Peyer's patch (tissue), 4 donors: ENCODE measurements at regions not wholly inside any gene's neighbourhood (a gene's known extent, or its start where the extent isn't known, plus 50 kb on each side); places are given as distances from the start of the nearest gene placed in this dataset.

Experiments
- CTCF ChIP-seq, 6 experiments: fragments of 450-650 bp in 4 of 6; fragments of 200-600 bp in 2 of 6; sonication (generic) in 1 of 6; IDR thresholded peaks; one replicate each; pipeline ENCODE4 v1.5.1; 2017 to 2019; ENCODE audit warnings: antibody characterized with exemption in 6 of 6, mild to moderate bottlenecking in 3 of 6, moderate library complexity in 1 of 6
- POLR2A ChIP-seq, 2 donors: fragments of 450-650 bp; IDR thresholded peaks; one replicate each; pipeline ENCODE4 v1.5.1; 2017; ENCODE audit warnings: antibody characterized with exemption in 2 of 2, mild to moderate bottlenecking in 2 of 2, moderate library complexity in 2 of 2

GRCh38 chrX:81868979-81869378 lies 667.1 kb downstream of the SH3BGRL start:
- TF ChIP-seq CTCF (IDR thresholded peaks at IDR 0.05) (no peak), POLR2A (IDR thresholded peaks at IDR 0.05) (no peak)
